Neutrophil (primary cell): ENCODE measurements at regions not wholly inside any gene's neighbourhood (a gene's known extent, or its start where the extent isn't known, plus 50 kb on each side); places are given as distances from the start of the nearest gene placed in this dataset.

ENCODE experiments used
- H3K27ac ChIP-seq: fragments of 200-600 bp; sonication (generic); 2 replicates; pipeline ENCODE4 v1.5.1; 2016; ENCODE audit warnings: mild to moderate bottlenecking, moderate library complexity
- H3K27me3 ChIP-seq: fragments of 200-600 bp; sonication (generic); 2 replicates; pipeline ENCODE4 v1.6.0; 2016; ENCODE audit warnings: mild to moderate bottlenecking
- H3K36me3 ChIP-seq: fragments of 200-600 bp; sonication (generic); 2 replicates; pipeline ENCODE4 v1.5.1; 2017
- H3K4me1 ChIP-seq, 2 experiments: fragments of 200-600 bp in 1 of 2; sonication (generic) in 1 of 2; 1 replicate in 1 of 2; 2 replicates in 1 of 2; pipeline versions ENCODE4 v1.5.1 to v1.6.1; 2013 to 2016; ENCODE audit warnings: low read depth in 1 of 2, low read length in 1 of 2, mild to moderate bottlenecking in 1 of 2, moderate library complexity in 1 of 2; ENCODE audit not compliant: control insufficient read depth in 1 of 2, insufficient read depth in 1 of 2
- H3K4me3 ChIP-seq, 2 experiments: fragments of 200-600 bp in 1 of 2; sonication (generic) in 1 of 2; 1 replicate in 1 of 2; 2 replicates in 1 of 2; pipeline ENCODE4 v1.5.1; 2013 to 2016; ENCODE audit warnings: low read depth in 1 of 2, low read length in 1 of 2, mild to moderate bottlenecking in 1 of 2, moderate library complexity in 1 of 2
- H3K9me3 ChIP-seq: fragments of 200-600 bp; sonication (generic); 2 replicates; pipeline ENCODE4 v1.5.1; 2016
- CTCF ChIP-seq: fragments of 200-600 bp; sonication (generic); IDR thresholded peaks from 2 replicates; pipeline ENCODE4 v1.5.1; 2016; ENCODE audit warnings: antibody characterized with exemption

DNA sequence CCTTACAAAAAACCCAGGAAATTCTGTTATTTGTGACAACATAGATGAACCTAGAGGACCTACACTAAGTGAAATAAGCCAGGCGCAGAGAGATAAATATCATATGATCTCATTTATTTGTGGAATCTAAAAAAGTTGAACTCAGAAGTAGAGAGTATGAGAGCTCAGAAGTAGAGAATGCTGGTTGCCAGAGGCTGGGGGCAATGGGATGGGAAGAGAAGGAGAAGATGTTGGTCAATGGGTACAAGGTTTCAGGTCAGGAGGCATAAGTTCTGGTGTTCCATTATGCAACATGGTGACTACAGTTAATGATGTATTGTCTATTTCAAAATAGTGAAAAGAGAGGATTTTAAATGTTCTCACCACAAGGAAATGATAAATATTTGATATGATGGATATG lies 259.1 kb upstream of the POU3F1 start:
- Histone ChIP-seq H3K27me3 (no peaks in the 10 kb centered on the region), H3K9me3 (no peaks in the 10 kb centered on the region), H3K36me3 (peaks cover 4% of the 10 kb centered on the region), H3K4me1 (no peaks in the 10 kb centered on the region), H3K4me3 (no peak overlapping the region), H3K27ac (no peak overlapping the region)
- no peak for TF ChIP-seq CTCF

DNA sequence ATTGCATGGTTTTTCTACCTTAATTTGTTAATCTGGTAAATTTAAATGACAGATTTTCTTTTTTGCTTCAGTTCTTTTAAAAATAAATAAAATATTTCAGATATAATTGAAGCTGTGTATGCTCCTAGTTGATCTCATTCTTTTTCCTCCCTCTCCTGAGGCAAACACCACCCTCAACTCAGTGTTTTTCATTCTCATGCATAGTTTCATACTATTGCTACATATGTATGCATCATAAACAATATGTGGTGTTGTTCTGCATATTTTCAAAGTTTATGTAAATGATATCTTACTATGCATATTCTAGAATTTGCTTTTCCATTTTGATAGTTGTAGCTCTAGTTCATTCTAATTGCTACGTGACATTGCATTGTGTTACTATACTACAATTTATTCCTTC lies 257.2 kb upstream of the POU3F1 start:
- Histone ChIP-seq H3K9me3 (no peaks in the 10 kb centered on the region), H3K4me3 (no peak overlapping the region), H3K36me3 (peaks cover 3% of the 10 kb centered on the region), H3K4me1 (no peaks in the 10 kb centered on the region), H3K27ac (no peak overlapping the region), H3K27me3 (no peaks in the 10 kb centered on the region)
- no peak for TF ChIP-seq CTCF

DNA sequence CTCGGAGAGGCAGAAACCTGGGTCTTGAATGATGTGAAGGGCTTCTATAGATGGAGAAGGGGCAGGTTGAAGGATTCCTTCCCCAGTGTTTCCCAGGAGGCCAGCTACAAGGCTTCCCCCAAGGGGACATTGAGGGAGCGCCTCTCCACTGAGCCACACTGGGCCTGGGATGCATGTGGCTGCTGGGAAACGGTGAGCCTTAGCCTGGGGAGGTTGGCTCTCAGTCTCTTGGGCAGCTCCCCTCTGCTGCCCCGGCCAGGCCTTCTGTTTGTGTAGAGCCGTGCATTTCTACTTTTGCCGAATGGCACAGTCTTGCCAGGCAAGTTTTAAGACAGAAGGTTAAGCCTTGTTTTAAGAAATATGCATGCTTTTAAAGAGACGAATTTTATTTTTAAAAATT lies 254.4 kb upstream of the POU3F1 start:
- Histone ChIP-seq H3K9me3 (no peaks in the 10 kb centered on the region), H3K4me1 (no peaks in the 10 kb centered on the region), H3K36me3 (peaks cover 3% of the 10 kb centered on the region), H3K4me3 (no peak overlapping the region), H3K27ac (no peak overlapping the region), H3K27me3 (peaks cover 3% of the 10 kb centered on the region)
- TF ChIP-seq CTCF = no peak

GRCh38 chr1:38300616-38301015 lies 254.0 kb upstream of the POU3F1 start:
- no peak overlapping the region for H3K27ac ChIP-seq
- H3K4me1 ChIP-seq = no peaks in the 10 kb centered on the region
- peaks cover 3% of the 10 kb centered on the region for H3K36me3 ChIP-seq
- H3K9me3 ChIP-seq = no peaks in the 10 kb centered on the region
- no peak overlapping the region for H3K4me3 ChIP-seq
- H3K27me3 ChIP-seq = peaks cover 7% of the 10 kb centered on the region
- TF ChIP-seq CTCF = no peak

DNA sequence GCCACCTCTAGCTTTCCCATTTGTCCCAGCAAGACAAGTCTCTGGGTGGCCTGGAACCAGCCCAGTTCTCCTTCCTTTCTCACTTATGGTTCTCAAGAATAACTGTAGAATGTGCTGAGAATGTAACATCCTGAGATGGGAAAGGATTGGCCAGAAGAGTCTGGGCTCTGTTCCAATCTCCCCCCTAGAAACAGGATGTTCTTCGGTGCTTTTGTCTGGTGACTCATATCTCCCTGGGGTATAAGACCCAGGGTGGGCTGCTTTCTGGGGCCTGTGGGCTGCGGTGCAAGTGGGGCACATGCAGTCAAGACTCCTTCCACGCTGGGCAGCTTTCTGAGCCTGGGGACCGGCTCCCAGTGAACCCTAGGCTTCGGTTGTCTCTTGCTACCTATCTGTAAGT lies 251.2 kb upstream of the POU3F1 start:
- Histone ChIP-seq H3K9me3 (no peaks in the 10 kb centered on the region), H3K4me3 (no peak overlapping the region), H3K27me3 (peaks cover 34% of the 10 kb centered on the region), H3K36me3 (peaks cover 3% of the 10 kb centered on the region), H3K27ac (no peak overlapping the region), H3K4me1 (no peaks in the 10 kb centered on the region)
- TF ChIP-seq CTCF = no peak

DNA sequence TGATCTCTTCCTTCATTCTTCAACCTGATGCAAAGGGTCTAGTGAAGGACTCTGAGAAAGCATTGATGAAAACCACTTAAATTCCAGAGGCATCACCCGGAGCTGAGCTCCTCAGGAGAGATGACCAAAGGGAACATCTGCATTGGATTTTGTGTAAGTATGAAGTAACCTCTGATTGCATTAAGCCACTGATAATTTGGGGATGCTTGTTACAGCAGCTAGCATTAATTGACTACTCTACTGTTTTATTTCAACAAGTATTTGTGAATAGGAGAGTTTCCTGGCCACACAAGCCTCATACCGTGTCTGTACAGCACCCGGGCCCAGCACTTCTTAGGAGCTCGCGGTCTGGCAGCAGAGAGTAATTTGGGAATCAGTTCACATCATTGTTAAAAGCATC lies 250.7 kb upstream of the POU3F1 start:
- Histone ChIP-seq H3K4me1 (no peaks in the 10 kb centered on the region), H3K9me3 (no peaks in the 10 kb centered on the region), H3K4me3 (no peak overlapping the region), H3K27ac (no peak overlapping the region), H3K36me3 (peaks cover 3% of the 10 kb centered on the region), H3K27me3 (peaks cover 40% of the 10 kb centered on the region)
- no peak for TF ChIP-seq CTCF
